Renal cortical epithelial cell (primary cell): ENCODE measurements at regions not wholly inside any gene's neighbourhood (a gene's known extent, or its start where the extent isn't known, plus 50 kb on each side); places are given as distances from the start of the nearest gene placed in this dataset.

Experiments
- DNase-seq: peaks from one replicate; pipeline ENCODE4 v3.0.0-alpha.2; 2011; ENCODE audit warnings: low read depth

GRCh38 chr10:3484306-3485056 is 300.5 kb downstream of the KLF6 start:
- no peak for DNase-seq

GRCh38 chr10:3482200-3482993 is 302.6 kb downstream of the KLF6 start:
- peak; percentile 99 for DNase-seq

GRCh38 chr10:3481496-3481895 is 303.5 kb downstream of the KLF6 start:
- no peak for DNase-seq

- DNase-seq = no peak
Measured at GRCh38 chr10:3480990-3481315, 304.1 kb downstream of the KLF6 start.

- no peak for DNase-seq
Measured at GRCh38 chr10:3480281-3480989, 304.6 kb downstream of the KLF6 start.

- no peak for DNase-seq
Measured at GRCh38 chr10:3478632-3479240, 306.2 kb upstream of the PITRM1 start.

- no peak for DNase-seq
Measured at GRCh38 chr10:3478153-3478552, 305.6 kb upstream of the PITRM1 start.

GRCh38 chr10:3477683-3478082 is 305.1 kb upstream of the PITRM1 start:
- DNase-seq = peak; percentile 94

GRCh38 chr10:3476640-3477448 is 304.3 kb upstream of the PITRM1 start:
- peak; percentile 86 for DNase-seq

- no peak for DNase-seq
Measured at GRCh38 chr10:3476186-3476585, 303.6 kb upstream of the PITRM1 start.

GRCh38 chr10:3475367-3475766 is 302.8 kb upstream of the PITRM1 start:
- no peak for DNase-seq

- DNase-seq = no peak
Measured at GRCh38 chr10:3474266-3474665, 301.7 kb upstream of the PITRM1 start.

GRCh38 chr10:3473271-3473670 is 300.7 kb upstream of the PITRM1 start:
- peak; percentile 66 for DNase-seq

- DNase-seq = peak; percentile 100
Measured at GRCh38 chr10:3472287-3473051, 299.9 kb upstream of the PITRM1 start.

- no peak for DNase-seq
Measured at GRCh38 chr10:3471927-3472286, 299.3 kb upstream of the PITRM1 start.

- no peak for DNase-seq
Measured at GRCh38 chr10:3471472-3471871, 298.9 kb upstream of the PITRM1 start.

GRCh38 chr10:3470191-3470590 is 297.6 kb upstream of the PITRM1 start:
- DNase-seq = peak; percentile 88

- no peak for DNase-seq
Measured at GRCh38 chr10:3469639-3470020, 297.0 kb upstream of the PITRM1 start.

- peak; percentile 95 for DNase-seq
Measured at GRCh38 chr10:3468919-3469638, 296.5 kb upstream of the PITRM1 start.
